Glutamatergic neuron (in vitro differentiated cells): ENCODE measurements at regions not wholly inside any gene's neighbourhood (a gene's known extent, or its start where the extent isn't known, plus 50 kb on each side); places are given as distances from the start of the nearest gene placed in this dataset.

Experiments used
- DNase-seq: peaks from one replicate; pipeline ENCODE4 v3.0.0; 2022
- H3K27ac Mint-ChIP-seq: one replicate; pipeline ENCODE4 v1.8.0; 2020; ENCODE audit warnings: mild to moderate bottlenecking, mixed read lengths, inconsistent platforms; ENCODE audit not compliant: unreplicated experiment
- H3K27me3 Mint-ChIP-seq: one replicate; pipeline ENCODE4 v1.8.0; 2020; ENCODE audit warnings: mild to moderate bottlenecking, moderate library complexity, mixed read lengths, inconsistent platforms; ENCODE audit not compliant: unreplicated experiment
- H3K36me3 Mint-ChIP-seq: one replicate; pipeline ENCODE4 v1.8.0; 2020; ENCODE audit warnings: mild to moderate bottlenecking, mixed read lengths, inconsistent platforms; ENCODE audit not compliant: unreplicated experiment
- H3K4me1 Mint-ChIP-seq: one replicate; pipeline ENCODE4 v1.8.0; 2020; ENCODE audit warnings: mild to moderate bottlenecking, low read depth, mixed read lengths, inconsistent platforms; ENCODE audit not compliant: unreplicated experiment
- H3K4me3 Mint-ChIP-seq: one replicate; pipeline ENCODE4 v1.8.0; 2020; ENCODE audit warnings: mild to moderate bottlenecking, mixed read lengths, inconsistent platforms; ENCODE audit not compliant: unreplicated experiment
- H3K9me3 Mint-ChIP-seq: one replicate; pipeline ENCODE4 v1.8.0; 2020; ENCODE audit warnings: mild to moderate bottlenecking, moderate library complexity, mixed read lengths, inconsistent platforms; ENCODE audit not compliant: unreplicated experiment
- TF ChIP-seq, protein P1 (sequence below): fragments of 200-600 bp; sonication (generic); IDR thresholded peaks from one replicate; pipeline ENCODE4 v1.5.0; 2021; ENCODE audit not compliant: partially characterized antibody, unreplicated experiment

DNA sequence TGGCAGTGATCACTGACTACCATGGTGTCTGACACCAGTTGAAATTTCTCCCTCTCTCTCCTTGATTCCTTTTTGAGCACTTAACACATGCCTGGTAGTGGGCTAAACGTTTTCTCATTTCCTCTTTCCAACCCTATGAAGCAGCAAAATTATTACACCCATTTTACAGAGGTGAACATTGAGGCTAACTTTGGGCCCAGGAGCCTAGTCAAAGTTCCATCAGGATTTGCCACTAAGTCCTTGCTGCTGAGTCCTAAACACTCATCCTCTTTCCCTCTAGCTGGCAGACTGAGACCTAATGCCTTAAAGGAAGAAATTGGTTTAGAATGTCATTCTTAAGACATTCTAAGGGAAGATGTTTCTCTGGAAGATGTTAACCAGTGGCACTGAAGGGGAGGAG, 74.7 kb upstream of the IRX3 start:
- Mint-ChIP-seq H3K27ac (no peak overlapping the region), H3K4me1 (peaks cover 18% of the 10 kb centered on the region), H3K4me3 (no peak overlapping the region), H3K36me3 (no peaks in the 10 kb centered on the region), H3K27me3 (peaks cover 5% of the 10 kb centered on the region), H3K9me3 (peaks cover 4% of the 10 kb centered on the region)
- TF ChIP-seq, protein P1, sequence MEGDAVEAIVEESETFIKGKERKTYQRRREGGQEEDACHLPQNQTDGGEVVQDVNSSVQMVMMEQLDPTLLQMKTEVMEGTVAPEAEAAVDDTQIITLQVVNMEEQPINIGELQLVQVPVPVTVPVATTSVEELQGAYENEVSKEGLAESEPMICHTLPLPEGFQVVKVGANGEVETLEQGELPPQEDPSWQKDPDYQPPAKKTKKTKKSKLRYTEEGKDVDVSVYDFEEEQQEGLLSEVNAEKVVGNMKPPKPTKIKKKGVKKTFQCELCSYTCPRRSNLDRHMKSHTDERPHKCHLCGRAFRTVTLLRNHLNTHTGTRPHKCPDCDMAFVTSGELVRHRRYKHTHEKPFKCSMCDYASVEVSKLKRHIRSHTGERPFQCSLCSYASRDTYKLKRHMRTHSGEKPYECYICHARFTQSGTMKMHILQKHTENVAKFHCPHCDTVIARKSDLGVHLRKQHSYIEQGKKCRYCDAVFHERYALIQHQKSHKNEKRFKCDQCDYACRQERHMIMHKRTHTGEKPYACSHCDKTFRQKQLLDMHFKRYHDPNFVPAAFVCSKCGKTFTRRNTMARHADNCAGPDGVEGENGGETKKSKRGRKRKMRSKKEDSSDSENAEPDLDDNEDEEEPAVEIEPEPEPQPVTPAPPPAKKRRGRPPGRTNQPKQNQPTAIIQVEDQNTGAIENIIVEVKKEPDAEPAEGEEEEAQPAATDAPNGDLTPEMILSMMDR = no peak
- no peak for DNase-seq

DNA sequence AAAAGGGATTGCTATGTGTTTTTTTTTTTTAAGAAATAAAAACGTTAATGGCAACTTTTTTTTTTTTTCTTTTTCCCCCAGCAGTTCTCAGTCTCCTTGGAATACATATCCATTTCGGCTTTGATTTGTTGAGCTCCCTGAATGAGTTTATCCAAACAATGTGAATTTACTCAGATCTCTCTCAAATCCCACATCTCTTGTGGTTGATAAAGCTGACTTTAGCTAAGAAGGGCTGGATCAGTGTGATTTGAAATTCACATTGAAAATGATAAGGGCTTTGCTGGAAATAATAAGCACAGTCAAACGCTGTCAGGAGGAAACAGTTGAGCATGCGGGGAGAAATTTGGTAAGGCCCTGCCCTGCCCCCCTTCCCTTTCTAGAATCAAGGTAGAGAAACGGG, 74.1 kb upstream of the IRX3 start:
- H3K27ac Mint-ChIP-seq = no peak overlapping the region

DNA sequence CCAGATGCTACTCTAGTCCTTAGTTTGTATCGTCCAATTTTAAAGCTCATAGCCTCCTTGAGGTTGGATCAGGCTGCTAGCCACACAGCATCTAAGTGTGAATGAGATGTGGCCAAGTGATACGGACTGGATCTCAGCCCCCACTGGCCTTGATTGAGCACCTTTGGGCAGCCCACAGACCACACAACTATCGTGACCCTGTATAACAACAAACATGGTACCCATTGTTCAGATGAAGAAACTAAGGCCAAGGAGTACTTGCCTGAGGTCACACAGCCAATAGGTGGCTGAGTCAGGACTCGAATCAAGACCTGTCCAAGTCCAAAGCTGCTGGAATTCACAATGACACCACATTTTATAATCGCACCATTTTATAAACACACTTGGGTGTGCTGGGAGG, 73.0 kb upstream of the IRX3 start:
- TF ChIP-seq, protein P1 = no peak
- peaks cover 4% of the 10 kb centered on the region for H3K27me3 Mint-ChIP-seq
- peaks cover 18% of the 10 kb centered on the region for H3K4me1 Mint-ChIP-seq
- no peak for DNase-seq
- H3K4me3 Mint-ChIP-seq = no peak overlapping the region
- H3K9me3 Mint-ChIP-seq = peaks cover 4% of the 10 kb centered on the region
- H3K27ac Mint-ChIP-seq = no peak overlapping the region
- H3K36me3 Mint-ChIP-seq = peaks cover 2% of the 10 kb centered on the region

More for the DNA sequence above, 74.1 kb upstream of the IRX3 start:
- Mint-ChIP-seq H3K36me3 (no peaks in the 10 kb centered on the region), H3K4me3 (no peak overlapping the region), H3K27me3 (peaks cover 4% of the 10 kb centered on the region), H3K4me1 (peaks cover 18% of the 10 kb centered on the region), H3K9me3 (peaks cover 4% of the 10 kb centered on the region)
- DNase-seq = no peak
- TF ChIP-seq, protein P1 = no peak

DNA sequence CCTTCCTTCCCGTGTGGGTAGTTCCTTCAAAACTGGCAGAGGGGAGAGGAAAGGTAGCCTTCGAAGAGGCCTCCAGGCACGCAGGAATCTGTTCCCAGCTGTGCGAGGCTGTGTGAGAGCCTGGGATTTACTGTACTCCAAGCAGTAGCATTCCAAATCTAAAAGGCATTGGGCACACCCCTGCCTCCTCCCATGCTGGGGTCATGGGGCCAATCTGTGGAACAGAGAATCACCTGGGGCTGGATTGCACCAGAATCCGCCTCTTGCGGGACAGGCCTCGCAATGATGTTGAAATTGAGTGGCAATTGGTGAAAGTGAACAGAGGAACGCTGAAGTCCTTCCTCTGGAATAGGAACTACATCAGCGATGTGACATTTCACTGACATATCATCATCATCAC, 72.5 kb upstream of the IRX3 start:
- peaks cover 18% of the 10 kb centered on the region for H3K4me1 Mint-ChIP-seq
- TF ChIP-seq, protein P1 = no peak
- no peak overlapping the region for H3K27ac Mint-ChIP-seq
- peaks cover 6% of the 10 kb centered on the region for H3K36me3 Mint-ChIP-seq
- DNase-seq = no peak
- peaks cover 4% of the 10 kb centered on the region for H3K9me3 Mint-ChIP-seq
- peaks cover 4% of the 10 kb centered on the region for H3K27me3 Mint-ChIP-seq
- no peak overlapping the region for H3K4me3 Mint-ChIP-seq

- Mint-ChIP-seq H3K27me3 (no peaks in the 10 kb centered on the region), H3K27ac (no peak overlapping the region), H3K9me3 (no peaks in the 10 kb centered on the region), H3K36me3 (peaks cover 6% of the 10 kb centered on the region), H3K4me1 (no peaks in the 10 kb centered on the region), H3K4me3 (no peak overlapping the region)
- no peak for DNase-seq
- TF ChIP-seq, protein P1 = no peak
Observed at GRCh38 chr16:54356391-54356790, 69.8 kb upstream of the IRX3 start.
